ENCODE measurements at regions not wholly inside any gene's neighbourhood (a gene's known extent, or its start where the extent isn't known, plus 50 kb on each side); places are given as distances from the start of the nearest gene placed in this dataset.

DNA sequence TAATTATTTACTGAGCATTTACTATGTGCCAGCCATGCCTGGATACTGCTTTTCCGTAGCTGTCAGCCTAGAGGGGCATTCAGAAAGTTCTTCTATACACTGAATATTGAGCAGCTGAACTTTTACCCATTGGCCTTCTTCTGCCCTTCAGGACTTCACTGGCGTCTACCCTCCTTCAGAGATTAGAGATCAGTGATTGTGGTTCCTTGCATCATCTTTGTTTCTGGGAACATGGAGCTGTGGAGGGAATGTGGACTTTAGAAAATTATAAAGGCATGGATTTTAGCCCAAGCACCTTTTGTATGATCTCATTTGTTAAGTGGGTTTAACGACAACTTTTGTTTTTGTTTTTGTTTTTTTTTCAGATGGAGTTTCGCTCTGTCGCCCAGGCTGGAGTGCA, 58.7 kb upstream of the POU3F1 start (continued):
- TF ChIP-seq ARID1B (IDR thresholded peaks at IDR 0.05) (peak; percentile 43; the same call in 1 of the 2 replicates), YY1 (IDR thresholded peaks at IDR 0.05; ENCODE audit: borderline replicate concordance in 1 of 3, control insufficient read depth in 1 of 3, extremely low read depth in 1 of 3, insufficient read depth in 3 of 3, insufficient read length in 1 of 3, insufficient replicate concordance in 2 of 3, low read depth in 1 of 3, low read length in 2 of 3) (no peak), CTBP1 (IDR thresholded peaks at IDR 0.05; ENCODE audit: borderline replicate concordance) (0 out of 2 replicates have a peak, but pooled peaks have one; percentile 21), NRF1 (conservative IDR thresholded peaks at IDR 0.05 in 1 of 2, IDR thresholded peaks at IDR 0.05 in 1 of 2) (no peak), PRPF4 (IDR thresholded peaks at IDR 0.05; ENCODE audit: insufficient read depth, low read depth, low read length, poor library complexity, severe bottlenecking) (no peak), TGIF2 (CRISPR knock-in tag; IDR thresholded peaks at IDR 0.05) (no peak), NCOA2 (IDR thresholded peaks at IDR 0.05; ENCODE audit: partially characterized antibody in 2 of 2) (no peak), FOXJ3 (CRISPR knock-in tag; IDR thresholded peaks at IDR 0.05) (no peak), MYC (IDR thresholded peaks at IDR 0.05; ENCODE audit: low read depth, low read length) (peak; percentile 60), MYC (CRISPR knock-in tag; IDR thresholded peaks at IDR 0.05; ENCODE audit: borderline replicate concordance, low read depth) (no peak), ZKSCAN8 (CRISPR knock-in tag; IDR thresholded peaks at IDR 0.05) (no peak), ZNF766 (CRISPR knock-in tag; conservative IDR thresholded peaks at IDR 0.05) (peak; percentile 14; the same call in 1 of the 2 replicates), TRIM25 (IDR thresholded peaks at IDR 0.05; ENCODE audit: borderline replicate concordance) (no peak), ZNF263 (CRISPR knock-in tag; IDR thresholded peaks at IDR 0.05; ENCODE audit: borderline replicate concordance) (no peak), CCAR2 (IDR thresholded peaks at IDR 0.05; ENCODE audit: low read depth, low read length) (no peak), RHOXF2B (CRISPR knock-in tag; conservative IDR thresholded peaks at IDR 0.05) (no peak), PTRF (tag; IDR thresholded peaks at IDR 0.05) (no peak), KAT7 (CRISPR knock-in tag; IDR thresholded peaks at IDR 0.05; ENCODE audit: borderline replicate concordance) (no peak), TFAM (CRISPR knock-in tag; conservative IDR thresholded peaks at IDR 0.05) (no peak), MTA3 (IDR thresholded peaks at IDR 0.05; ENCODE audit: borderline replicate concordance) (0 out of 2 replicates have a peak, but pooled peaks have one; percentile 8), SMARCE1 (IDR thresholded peaks at IDR 0.05) (peak; percentile 56; the same call in 1 of the 2 replicates)
- TF ChIP-seq, protein P1, sequence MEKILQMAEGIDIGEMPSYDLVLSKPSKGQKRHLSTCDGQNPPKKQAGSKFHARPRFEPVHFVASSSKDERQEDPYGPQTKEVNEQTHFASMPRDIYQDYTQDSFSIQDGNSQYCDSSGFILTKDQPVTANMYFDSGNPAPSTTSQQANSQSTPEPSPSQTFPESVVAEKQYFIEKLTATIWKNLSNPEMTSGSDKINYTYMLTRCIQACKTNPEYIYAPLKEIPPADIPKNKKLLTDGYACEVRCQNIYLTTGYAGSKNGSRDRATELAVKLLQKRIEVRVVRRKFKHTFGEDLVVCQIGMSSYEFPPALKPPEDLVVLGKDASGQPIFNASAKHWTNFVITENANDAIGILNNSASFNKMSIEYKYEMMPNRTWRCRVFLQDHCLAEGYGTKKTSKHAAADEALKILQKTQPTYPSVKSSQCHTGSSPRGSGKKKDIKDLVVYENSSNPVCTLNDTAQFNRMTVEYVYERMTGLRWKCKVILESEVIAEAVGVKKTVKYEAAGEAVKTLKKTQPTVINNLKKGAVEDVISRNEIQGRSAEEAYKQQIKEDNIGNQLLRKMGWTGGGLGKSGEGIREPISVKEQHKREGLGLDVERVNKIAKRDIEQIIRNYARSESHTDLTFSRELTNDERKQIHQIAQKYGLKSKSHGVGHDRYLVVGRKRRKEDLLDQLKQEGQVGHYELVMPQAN (IDR thresholded peaks at IDR 0.05; ENCODE audit: borderline replicate concordance): no peak

Data from K562 (cell line).